ENCODE measurements at regions not wholly inside any gene's neighbourhood (a gene's known extent, or its start where the extent isn't known, plus 50 kb on each side); places are given as distances from the start of the nearest gene placed in this dataset.
A peak's percentile ranks its signal among the peaks of the same experiment; 100 is the strongest.
"Not testable (repeated sequence)": the region's sequence is repeated elsewhere in the genome, so short reads cannot be mapped to it uniquely, and the experiment has no call there.

GRCh38 chr3:43797794-43798193 lies 107.1 kb downstream of the ABHD5 start:
- no peaks in the 10 kb centered on the region for H3K36me3 Mint-ChIP-seq
- peaks cover 4% of the 10 kb centered on the region for H3K9me3 Mint-ChIP-seq
- DNase-seq, result no peak
- peaks cover 18% of the 10 kb centered on the region for H3K27me3 Mint-ChIP-seq
- H3K4me3 Mint-ChIP-seq, result no peak overlapping the region
- H3K4me1 Mint-ChIP-seq, result no peaks in the 10 kb centered on the region
- no peak overlapping the region for H3K27ac Mint-ChIP-seq

- Mint-ChIP-seq H3K9me3 (no peaks in the 10 kb centered on the region), H3K4me3 (no peak overlapping the region), H3K36me3 (no peaks in the 10 kb centered on the region), H3K27ac (no peak overlapping the region), H3K4me1 (no peaks in the 10 kb centered on the region), H3K27me3 (peaks cover 13% of the 10 kb centered on the region)
- DNase-seq, result no peak
Observed at GRCh38 chr3:43810797-43811196, 120.1 kb downstream of the ABHD5 start.

- H3K36me3 Mint-ChIP-seq, result no peaks in the 10 kb centered on the region
- H3K9me3 Mint-ChIP-seq, result no peaks in the 10 kb centered on the region
- no peak overlapping the region for H3K4me3 Mint-ChIP-seq
- H3K4me1 Mint-ChIP-seq, result no peaks in the 10 kb centered on the region
- H3K27ac Mint-ChIP-seq, result no peak overlapping the region
- DNase-seq, result no peak
- H3K27me3 Mint-ChIP-seq, result no peaks in the 10 kb centered on the region
Observed at GRCh38 chr3:43814461-43814860, 123.7 kb downstream of the ABHD5 start.

- H3K4me1 Mint-ChIP-seq, result no peaks in the 10 kb centered on the region
- H3K27me3 Mint-ChIP-seq, result no peaks in the 10 kb centered on the region
- H3K27ac Mint-ChIP-seq, result no peak overlapping the region
- DNase-seq, result no peak
- no peak overlapping the region for H3K4me3 Mint-ChIP-seq
- H3K9me3 Mint-ChIP-seq, result no peaks in the 10 kb centered on the region
- no peaks in the 10 kb centered on the region for H3K36me3 Mint-ChIP-seq
Observed at GRCh38 chr3:43816372-43816771, 125.6 kb downstream of the ABHD5 start.

GRCh38 chr3:43817064-43817463 lies 126.3 kb downstream of the ABHD5 start:
- H3K27ac Mint-ChIP-seq, result no peak overlapping the region
- no peaks in the 10 kb centered on the region for H3K9me3 Mint-ChIP-seq
- no peaks in the 10 kb centered on the region for H3K27me3 Mint-ChIP-seq
- H3K4me3 Mint-ChIP-seq, result no peak overlapping the region
- no peaks in the 10 kb centered on the region for H3K4me1 Mint-ChIP-seq
- no peak for DNase-seq
- H3K36me3 Mint-ChIP-seq, result no peaks in the 10 kb centered on the region

GRCh38 chr3:43817825-43818224 lies 127.1 kb downstream of the ABHD5 start:
- DNase-seq, result no peak
- no peaks in the 10 kb centered on the region for H3K4me1 Mint-ChIP-seq
- no peaks in the 10 kb centered on the region for H3K27me3 Mint-ChIP-seq
- no peaks in the 10 kb centered on the region for H3K36me3 Mint-ChIP-seq
- H3K27ac Mint-ChIP-seq, result no peak overlapping the region
- no peaks in the 10 kb centered on the region for H3K9me3 Mint-ChIP-seq
- no peak overlapping the region for H3K4me3 Mint-ChIP-seq

- Mint-ChIP-seq H3K9me3 (no peaks in the 10 kb centered on the region), H3K36me3 (no peaks in the 10 kb centered on the region), H3K27me3 (no peaks in the 10 kb centered on the region), H3K4me3 (no peak overlapping the region), H3K4me1 (no peaks in the 10 kb centered on the region), H3K27ac (no peak overlapping the region)
- DNase-seq, result no peak
Observed at GRCh38 chr3:43818229-43818628, 127.5 kb downstream of the ABHD5 start.

GRCh38 chr3:43838009-43838758 lies 147.4 kb downstream of the ABHD5 start:
- Mint-ChIP-seq H3K27ac (no peak overlapping the region), H3K9me3 (peaks cover 15% of the 10 kb centered on the region), H3K27me3 (peaks cover 9% of the 10 kb centered on the region), H3K4me1 (no peaks in the 10 kb centered on the region), H3K36me3 (peaks cover 4% of the 10 kb centered on the region), H3K4me3 (no peak overlapping the region)
- no peak for DNase-seq

- peaks cover 9% of the 10 kb centered on the region for H3K27me3 Mint-ChIP-seq
- H3K36me3 Mint-ChIP-seq, result peaks cover 4% of the 10 kb centered on the region
- H3K9me3 Mint-ChIP-seq, result peaks cover 15% of the 10 kb centered on the region
- no peak overlapping the region for H3K27ac Mint-ChIP-seq
- DNase-seq, result no peak
- no peak overlapping the region for H3K4me3 Mint-ChIP-seq
- no peaks in the 10 kb centered on the region for H3K4me1 Mint-ChIP-seq
Observed at GRCh38 chr3:43838877-43839276, 148.1 kb downstream of the ABHD5 start.

- H3K9me3 Mint-ChIP-seq, result peaks cover 30% of the 10 kb centered on the region
- H3K27me3 Mint-ChIP-seq, result peaks cover 30% of the 10 kb centered on the region
- H3K27ac Mint-ChIP-seq, result no peak overlapping the region
- H3K36me3 Mint-ChIP-seq, result peaks cover 6% of the 10 kb centered on the region
- DNase-seq, result no peak
- no peaks in the 10 kb centered on the region for H3K4me1 Mint-ChIP-seq
- no peak overlapping the region for H3K4me3 Mint-ChIP-seq
Observed at GRCh38 chr3:43843386-43843785, 152.6 kb downstream of the ABHD5 start.

GRCh38 chr3:43844757-43845156 lies 154.0 kb downstream of the ABHD5 start:
- peaks cover 35% of the 10 kb centered on the region for H3K27me3 Mint-ChIP-seq
- no peak overlapping the region for H3K4me3 Mint-ChIP-seq
- H3K4me1 Mint-ChIP-seq, result no peaks in the 10 kb centered on the region
- no peak overlapping the region for H3K27ac Mint-ChIP-seq
- peaks cover 30% of the 10 kb centered on the region for H3K9me3 Mint-ChIP-seq
- DNase-seq, result no peak
- H3K36me3 Mint-ChIP-seq, result peaks cover 6% of the 10 kb centered on the region

- DNase-seq, H3K36me3 Mint-ChIP-seq, H3K4me1 Mint-ChIP-seq, H3K4me3 Mint-ChIP-seq, H3K27ac Mint-ChIP-seq: not testable (repeated sequence)
- Mint-ChIP-seq H3K27me3 (peaks cover 35% of the 10 kb centered on the region), H3K9me3 (peaks cover 31% of the 10 kb centered on the region)
Observed at GRCh38 chr3:43845553-43845952, 154.8 kb downstream of the ABHD5 start.

- Mint-ChIP-seq H3K4me1 (no peaks in the 10 kb centered on the region), H3K9me3 (peaks cover 17% of the 10 kb centered on the region), H3K27ac (no peak overlapping the region), H3K4me3 (no peak overlapping the region), H3K36me3 (no peaks in the 10 kb centered on the region), H3K27me3 (peaks cover 41% of the 10 kb centered on the region)
- DNase-seq, result no peak
Observed at GRCh38 chr3:43852066-43852465, 161.3 kb downstream of the ABHD5 start.

- no peak overlapping the region for H3K4me3 Mint-ChIP-seq
- peaks cover 56% of the 10 kb centered on the region for H3K27me3 Mint-ChIP-seq
- no peak overlapping the region for H3K27ac Mint-ChIP-seq
- no peaks in the 10 kb centered on the region for H3K4me1 Mint-ChIP-seq
- peaks cover 1% of the 10 kb centered on the region for H3K9me3 Mint-ChIP-seq
- H3K36me3 Mint-ChIP-seq, result no peaks in the 10 kb centered on the region
- DNase-seq, result no peak
Observed at GRCh38 chr3:43854283-43854682, 163.5 kb downstream of the ABHD5 start.

- Mint-ChIP-seq H3K27me3 (peaks cover 58% of the 10 kb centered on the region), H3K9me3 (peaks cover 1% of the 10 kb centered on the region), H3K36me3 (no peaks in the 10 kb centered on the region), H3K27ac (no peak overlapping the region), H3K4me3 (no peak overlapping the region), H3K4me1 (no peaks in the 10 kb centered on the region)
- no peak for DNase-seq
Observed at GRCh38 chr3:43854916-43855315, 164.2 kb downstream of the ABHD5 start.

GRCh38 chr3:43855674-43856299 lies 165.0 kb downstream of the ABHD5 start:
- H3K36me3 Mint-ChIP-seq, result no peaks in the 10 kb centered on the region
- DNase-seq, result peak; percentile 29
- H3K9me3 Mint-ChIP-seq, result no peaks in the 10 kb centered on the region
- H3K4me1 Mint-ChIP-seq, result no peaks in the 10 kb centered on the region
- H3K4me3 Mint-ChIP-seq, result no peak overlapping the region
- H3K27ac Mint-ChIP-seq, result peak overlapping the region; percentile 23
- H3K27me3 Mint-ChIP-seq, result peaks cover 58% of the 10 kb centered on the region
